Liver (tissue), 7 donors: ENCODE measurements at regions not wholly inside any gene's neighbourhood (a gene's known extent, or its start where the extent isn't known, plus 50 kb on each side); places are given as distances from the start of the nearest gene placed in this dataset.

Experiments
- DNase-seq: peaks from one replicate; pipeline ENCODE4 v3.0.0-alpha.2; 2017; ENCODE audit warnings: low spot score
- H3K27ac ChIP-seq, 2 donors: one replicate each; pipeline ENCODE4 v1.7.0; 2013; ENCODE audit warnings: inconsistent platforms in 2 of 2, low read length in 2 of 2, control low read depth in 1 of 2, low read depth in 1 of 2, mild to moderate bottlenecking in 1 of 2
- H3K27me3 ChIP-seq, 4 donors: one replicate each; pipeline versions ENCODE4 v1.6.1 to v1.7.0; 2013; ENCODE audit warnings: low read length in 3 of 4, inconsistent platforms in 1 of 4, mild to moderate bottlenecking in 1 of 4, moderate library complexity in 1 of 4; ENCODE audit not compliant: control insufficient read depth in 4 of 4, insufficient read depth in 4 of 4
- H3K36me3 ChIP-seq, 4 donors: one replicate each; pipeline versions ENCODE4 v1.6.1 to v1.7.0; 2013; ENCODE audit warnings: low read length in 3 of 4, mild to moderate bottlenecking in 3 of 4, low read depth in 1 of 4, moderate library complexity in 1 of 4; ENCODE audit not compliant: control insufficient read depth in 4 of 4, insufficient read depth in 3 of 4
- H3K4me1 ChIP-seq, 4 donors: one replicate each; pipeline versions ENCODE4 v1.6.1 to v1.7.0; 2013; ENCODE audit warnings: low read length in 3 of 4, mild to moderate bottlenecking in 3 of 4, moderate library complexity in 1 of 4; ENCODE audit not compliant: control insufficient read depth in 4 of 4, insufficient read depth in 4 of 4
- H3K4me3 ChIP-seq, 3 donors: one replicate each; pipeline versions ENCODE4 v1.6.1 to v1.7.0; 2013; ENCODE audit warnings: low read length in 3 of 3, control low read depth in 1 of 3, low read depth in 1 of 3, mild to moderate bottlenecking in 1 of 3
- H3K9ac ChIP-seq, 2 donors: one replicate each; pipeline ENCODE4 v1.7.0; 2013; ENCODE audit warnings: low read length in 2 of 2, mild to moderate bottlenecking in 2 of 2, moderate library complexity in 2 of 2, control low read depth in 1 of 2, low read depth in 1 of 2
- H3K9me3 ChIP-seq, 4 donors: one replicate each; pipeline versions ENCODE4 v1.6.1 to v1.7.0; 2013; ENCODE audit warnings: low read length in 3 of 4; ENCODE audit not compliant: control insufficient read depth in 4 of 4
- ATF3 ChIP-seq: IDR thresholded peaks from 2 replicates; pipeline ENCODE4 v1.6.1; 2016; ENCODE audit warnings: antibody characterized with exemption
- EGR1 ChIP-seq, 2 donors: IDR thresholded peaks; 2 replicates each; pipeline ENCODE4 v1.6.1; 2016 to 2018; ENCODE audit warnings: antibody characterized with exemption in 2 of 2, low read depth in 2 of 2
- FOXA1 ChIP-seq: IDR thresholded peaks from 2 replicates; pipeline ENCODE4 v1.6.1; 2016; ENCODE audit warnings: antibody characterized with exemption
- FOXA2 ChIP-seq: IDR thresholded peaks from 2 replicates; pipeline ENCODE4 v1.6.1; 2016; ENCODE audit warnings: antibody characterized with exemption
- GABPA ChIP-seq, 2 donors: IDR thresholded peaks in 1 of 2; conservative IDR thresholded peaks in 1 of 2; 2 replicates each; pipeline ENCODE4 v1.6.1; 2016; ENCODE audit warnings: antibody characterized with exemption in 2 of 2, mild to moderate bottlenecking in 1 of 2, moderate library complexity in 1 of 2
- HNF4A ChIP-seq, 2 donors: conservative IDR thresholded peaks; 2 replicates each; pipeline ENCODE4 v1.6.1; 2016; ENCODE audit warnings: antibody characterized with exemption in 2 of 2, mild to moderate bottlenecking in 2 of 2
- HNF4G ChIP-seq: IDR thresholded peaks from 2 replicates; pipeline ENCODE4 v1.6.1; 2016; ENCODE audit warnings: antibody characterized with exemption
- JUND ChIP-seq, 2 donors: IDR thresholded peaks; 2 replicates each; pipeline ENCODE4 v1.6.1; 2016; ENCODE audit warnings: antibody characterized with exemption in 2 of 2
- MAX ChIP-seq: IDR thresholded peaks from 2 replicates; pipeline ENCODE4 v1.6.1; 2016; ENCODE audit warnings: antibody characterized with exemption
- NR2F2 ChIP-seq: IDR thresholded peaks from 2 replicates; pipeline ENCODE4 v1.6.1; 2016; ENCODE audit warnings: antibody characterized with exemption
- RXRA ChIP-seq, 2 donors: IDR thresholded peaks; 2 replicates each; pipeline ENCODE4 v1.6.1; 2017 to 2018; ENCODE audit warnings: antibody characterized with exemption in 2 of 2, mild to moderate bottlenecking in 1 of 2
- SP1 ChIP-seq: IDR thresholded peaks from 2 replicates; pipeline ENCODE4 v1.6.1; 2018; ENCODE audit warnings: antibody characterized with exemption, mild to moderate bottlenecking
- TAF1 ChIP-seq: conservative IDR thresholded peaks from 2 replicates; pipeline ENCODE4 v1.6.1; 2016; ENCODE audit warnings: antibody characterized with exemption, mild to moderate bottlenecking
- YY1 ChIP-seq: IDR thresholded peaks from 2 replicates; pipeline ENCODE4 v1.6.1; 2016; ENCODE audit warnings: antibody characterized with exemption, mild to moderate bottlenecking
- ZBTB33 ChIP-seq: IDR thresholded peaks from 2 replicates; pipeline ENCODE4 v1.6.1; 2016; ENCODE audit warnings: antibody characterized with exemption
- WGBS: extraction: QIAGEN DNeasy Blood & Tissue Kit; methylation state at CpG from one replicate; pipeline ENCODE4 v1.1.7; 2013; 5-methylcytosine and 5-hydroxymethylcytosine counted together
- TF ChIP-seq, protein P1 (sequence below): IDR thresholded peaks from 2 replicates; pipeline ENCODE4 v1.6.1; 2016; ENCODE audit warnings: antibody characterized with exemption, mild to moderate bottlenecking
- donor health status: healthy.
- donor health status: healthy.
- donor health status: healthy.
- donor health status: healthy.

- no peak for DNase-seq
- no peaks in the 10 kb centered on the region for H3K9me3 ChIP-seq
- H3K4me3 ChIP-seq, result no peak overlapping the region
- H3K27me3 ChIP-seq, result peaks cover 0 to 3% (median 0%) of the 10 kb centered on the region in 4 donors
- WGBS, result 80% methylated on average over 9 of the region's 9 CpGs
- H3K27ac ChIP-seq, result no peak overlapping the region
- no peaks in the 10 kb centered on the region for H3K36me3 ChIP-seq
- H3K9ac ChIP-seq, result no peak overlapping the region
- TF ChIP-seq TAF1 (no peak), NR2F2 (no peak), HNF4G (no peak), MAX (no peak), GABPA (IDR thresholded peaks at IDR 0.05 in 1 of 2, conservative IDR thresholded peaks at IDR 0.05 in 1 of 2) (no peak), FOXA2 (no peak), SP1 (no peak), FOXA1 (no peak), HNF4A (conservative IDR thresholded peaks at IDR 0.05) (no peak), ZBTB33 (no peak), RXRA (IDR thresholded peaks at IDR 0.05) (no peak), EGR1 (IDR thresholded peaks at IDR 0.05; ENCODE audit: low read depth in 2 of 2) (no peak), YY1 (no peak), JUND (IDR thresholded peaks at IDR 0.05) (no peak), ATF3 (no peak)
- TF ChIP-seq, protein P1, sequence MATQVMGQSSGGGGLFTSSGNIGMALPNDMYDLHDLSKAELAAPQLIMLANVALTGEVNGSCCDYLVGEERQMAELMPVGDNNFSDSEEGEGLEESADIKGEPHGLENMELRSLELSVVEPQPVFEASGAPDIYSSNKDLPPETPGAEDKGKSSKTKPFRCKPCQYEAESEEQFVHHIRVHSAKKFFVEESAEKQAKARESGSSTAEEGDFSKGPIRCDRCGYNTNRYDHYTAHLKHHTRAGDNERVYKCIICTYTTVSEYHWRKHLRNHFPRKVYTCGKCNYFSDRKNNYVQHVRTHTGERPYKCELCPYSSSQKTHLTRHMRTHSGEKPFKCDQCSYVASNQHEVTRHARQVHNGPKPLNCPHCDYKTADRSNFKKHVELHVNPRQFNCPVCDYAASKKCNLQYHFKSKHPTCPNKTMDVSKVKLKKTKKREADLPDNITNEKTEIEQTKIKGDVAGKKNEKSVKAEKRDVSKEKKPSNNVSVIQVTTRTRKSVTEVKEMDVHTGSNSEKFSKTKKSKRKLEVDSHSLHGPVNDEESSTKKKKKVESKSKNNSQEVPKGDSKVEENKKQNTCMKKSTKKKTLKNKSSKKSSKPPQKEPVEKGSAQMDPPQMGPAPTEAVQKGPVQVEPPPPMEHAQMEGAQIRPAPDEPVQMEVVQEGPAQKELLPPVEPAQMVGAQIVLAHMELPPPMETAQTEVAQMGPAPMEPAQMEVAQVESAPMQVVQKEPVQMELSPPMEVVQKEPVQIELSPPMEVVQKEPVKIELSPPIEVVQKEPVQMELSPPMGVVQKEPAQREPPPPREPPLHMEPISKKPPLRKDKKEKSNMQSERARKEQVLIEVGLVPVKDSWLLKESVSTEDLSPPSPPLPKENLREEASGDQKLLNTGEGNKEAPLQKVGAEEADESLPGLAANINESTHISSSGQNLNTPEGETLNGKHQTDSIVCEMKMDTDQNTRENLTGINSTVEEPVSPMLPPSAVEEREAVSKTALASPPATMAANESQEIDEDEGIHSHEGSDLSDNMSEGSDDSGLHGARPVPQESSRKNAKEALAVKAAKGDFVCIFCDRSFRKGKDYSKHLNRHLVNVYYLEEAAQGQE, result no peak
- H3K4me1 ChIP-seq, result no peaks in the 10 kb centered on the region
These were observed 177.0 kb downstream of the IRF8 start for GRCh38 chr16:86075839-86076440.

DNA sequence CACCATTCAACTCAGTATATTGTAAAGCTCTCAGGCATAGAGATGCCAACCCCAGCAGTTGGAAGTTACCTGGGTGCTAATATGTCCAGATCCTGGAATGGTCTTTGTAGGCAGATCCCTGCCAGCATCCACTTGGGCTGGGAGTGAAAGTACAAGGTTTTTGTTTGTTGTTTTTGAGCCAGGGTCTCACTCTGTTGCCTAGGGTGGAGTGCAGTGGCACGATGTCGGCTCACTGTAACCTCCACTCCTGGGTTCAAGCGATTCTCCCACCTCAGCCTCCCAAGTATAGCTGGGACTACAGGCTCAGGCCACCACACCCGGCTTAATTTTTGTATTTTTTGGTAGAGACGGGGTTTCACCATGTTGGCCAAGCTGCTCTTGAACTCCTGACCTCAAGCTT, 177.6 kb downstream of the IRF8 start:
- Histone ChIP-seq H3K4me1 (no peaks in the 10 kb centered on the region), H3K9me3 (no peaks in the 10 kb centered on the region), H3K27ac (no peak overlapping the region), H3K9ac (no peak overlapping the region), H3K4me3 (no peak overlapping the region), H3K36me3 (no peaks in the 10 kb centered on the region), H3K27me3 (peaks cover 0 to 3% (median 0%) of the 10 kb centered on the region in 4 donors)
- DNase-seq, result no peak
- TF ChIP-seq TAF1, result no peak
- no peak for TF ChIP-seq ATF3
- TF ChIP-seq YY1, result no peak
- no peak for TF ChIP-seq GABPA (IDR thresholded peaks at IDR 0.05 in 1 of 2, conservative IDR thresholded peaks at IDR 0.05 in 1 of 2)
- 89% methylated on average over 5 of the region's 5 CpGs for WGBS
